ENCODE measurements at regions not wholly inside any gene's neighbourhood (a gene's known extent, or its start where the extent isn't known, plus 50 kb on each side); places are given as distances from the start of the nearest gene placed in this dataset.
A peak's percentile ranks its signal among the peaks of the same experiment; 100 is the strongest.

- no peaks in the 10 kb centered on the region for H3K4me1 Mint-ChIP-seq
- Histone ChIP-seq H3K27me3 (ENCODE audit: control insufficient read depth, insufficient read depth, low read length) (no peaks in the 10 kb centered on the region), H3K9me3 (ENCODE audit: control insufficient read depth, insufficient read depth, low read length) (no peaks in the 10 kb centered on the region), H3K4me3 (ENCODE audit: low read length) (no peak overlapping the region), H3K27ac (ENCODE audit: low read length) (no peak overlapping the region), H3K36me3 (ENCODE audit: control insufficient read depth, insufficient read depth, low read length) (no peaks in the 10 kb centered on the region), H3K4me1 (ENCODE audit: control insufficient read depth, insufficient read depth, low read length) (no peaks in the 10 kb centered on the region)
- H3K27ac Mint-ChIP-seq, result no peak overlapping the region
- no peak for DNase-seq
- intact Hi-C loops (cut with micrococcal nuclease), result no loop called here
- H3K36me3 Mint-ChIP-seq, result no peaks in the 10 kb centered on the region
- H3K9me3 Mint-ChIP-seq, result no peaks in the 10 kb centered on the region
- WGBS (ENCODE audit: insufficient coverage), result 75% methylated on average over 1 of the region's 3 CpGs
- no peak overlapping the region for H3K4me3 Mint-ChIP-seq
- ATAC-seq, result no peak
- TF ChIP-seq CTCF (IDR thresholded peaks at IDR 0.05), result no peak
- H3K27me3 Mint-ChIP-seq (ENCODE audit: low read depth in 2 of 2), result peaks cover 0 to 28% of the 10 kb centered on the region in 2 donors
Measured at GRCh38 chrX:140104760-140105159, 139.4 kb upstream of the CXorf66 start.

- Mint-ChIP-seq H3K27me3 (ENCODE audit: low read depth in 2 of 2) (peaks cover 0 to 41% of the 10 kb centered on the region in 2 donors), H3K36me3 (no peaks in the 10 kb centered on the region), H3K4me1 (no peaks in the 10 kb centered on the region), H3K4me3 (no peak overlapping the region), H3K9me3 (no peaks in the 10 kb centered on the region), H3K27ac (no peak overlapping the region)
- Histone ChIP-seq H3K27me3 (ENCODE audit: control insufficient read depth, insufficient read depth, low read length) (no peaks in the 10 kb centered on the region), H3K9me3 (ENCODE audit: control insufficient read depth, insufficient read depth, low read length) (no peaks in the 10 kb centered on the region), H3K27ac (ENCODE audit: low read length) (no peak overlapping the region), H3K36me3 (ENCODE audit: control insufficient read depth, insufficient read depth, low read length) (no peaks in the 10 kb centered on the region), H3K4me3 (ENCODE audit: low read length) (no peak overlapping the region), H3K4me1 (ENCODE audit: control insufficient read depth, insufficient read depth, low read length) (no peaks in the 10 kb centered on the region)
- ATAC-seq (no peak), DNase-seq (no peak)
- no peak for TF ChIP-seq CTCF (IDR thresholded peaks at IDR 0.05)
- 18% methylated on average over 2 of the region's 4 CpGs for WGBS (ENCODE audit: insufficient coverage)
- intact Hi-C loops (cut with micrococcal nuclease), result no loop called here
Measured at GRCh38 chrX:140099221-140099620, 133.9 kb upstream of the CXorf66 start.

GRCh38 chrX:140092121-140092520 is 126.8 kb upstream of the CXorf66 start:
- TF ChIP-seq CTCF (IDR thresholded peaks at IDR 0.05), result no peak
- 93% methylated on average over 24 of the region's 26 CpGs for WGBS (ENCODE audit: insufficient coverage)
- peaks cover 4% of the 10 kb centered on the region for H3K27me3 ChIP-seq (ENCODE audit: control insufficient read depth, insufficient read depth, low read length)
- H3K36me3 ChIP-seq (ENCODE audit: control insufficient read depth, insufficient read depth, low read length), result no peaks in the 10 kb centered on the region
- H3K27ac ChIP-seq (ENCODE audit: low read length), result no peak overlapping the region
- intact Hi-C loops (cut with micrococcal nuclease), result no loop called here
- H3K9me3 ChIP-seq (ENCODE audit: control insufficient read depth, insufficient read depth, low read length), result no peaks in the 10 kb centered on the region
- Mint-ChIP-seq H3K4me3 (peak overlapping the region; percentile 40), H3K4me1 (peaks cover 0 to 5% of the 10 kb centered on the region in 2 donors), H3K27ac (no peak overlapping the region), H3K9me3 (no peaks in the 10 kb centered on the region), H3K36me3 (no peaks in the 10 kb centered on the region), H3K27me3 (ENCODE audit: low read depth in 2 of 2) (peaks cover 0 to 9% of the 10 kb centered on the region in 2 donors)
- DNase-seq (no peak), ATAC-seq (no peak)
- peak overlapping the region; percentile 18 for H3K4me3 ChIP-seq (ENCODE audit: low read length)
- H3K4me1 ChIP-seq (ENCODE audit: control insufficient read depth, insufficient read depth, low read length), result peaks cover 14% of the 10 kb centered on the region

- Mint-ChIP-seq H3K36me3 (no peaks in the 10 kb centered on the region), H3K9me3 (no peaks in the 10 kb centered on the region), H3K27ac (no peak overlapping the region), H3K4me3 (peak overlapping the region; percentile 63), H3K4me1 (peaks cover 0 to 5% of the 10 kb centered on the region in 2 donors), H3K27me3 (ENCODE audit: low read depth in 2 of 2) (peaks cover 0 to 3% of the 10 kb centered on the region in 2 donors)
- DNase-seq (peak; percentile 17 to 28), ATAC-seq (peak; percentile 50 to 82 (median 53))
- TF ChIP-seq CTCF (IDR thresholded peaks at IDR 0.05), result no peak
- H3K27ac ChIP-seq (ENCODE audit: low read length), result no peak overlapping the region
- WGBS (ENCODE audit: insufficient coverage), result under 1% methylated on average over 88 of the region's 88 CpGs
- no peaks in the 10 kb centered on the region for H3K36me3 ChIP-seq (ENCODE audit: control insufficient read depth, insufficient read depth, low read length)
- peak overlapping the region; percentile 18 for H3K4me3 ChIP-seq (ENCODE audit: low read length)
- no peaks in the 10 kb centered on the region for H3K9me3 ChIP-seq (ENCODE audit: control insufficient read depth, insufficient read depth, low read length)
- intact Hi-C loops (cut with micrococcal nuclease), result no loop called here
- peaks cover 4% of the 10 kb centered on the region for H3K27me3 ChIP-seq (ENCODE audit: control insufficient read depth, insufficient read depth, low read length)
- H3K4me1 ChIP-seq (ENCODE audit: control insufficient read depth, insufficient read depth, low read length), result peaks cover 14% of the 10 kb centered on the region
Measured at GRCh38 chrX:140091125-140091886, 126.0 kb upstream of the CXorf66 start.
